ENCODE measurements at regions not wholly inside any gene's neighbourhood (a gene's known extent, or its start where the extent isn't known, plus 50 kb on each side); places are given as distances from the start of the nearest gene placed in this dataset.

- Mint-ChIP-seq H3K27ac (no peak overlapping the region), H3K36me3 (ENCODE audit: insufficient read depth) (no peaks in the 10 kb centered on the region), H3K4me3 (ENCODE audit: low read depth) (no peak overlapping the region), H3K27me3 (peaks cover 14% of the 10 kb centered on the region), H3K4me1 (ENCODE audit: low read depth) (peaks cover 5% of the 10 kb centered on the region), H3K9me3 (ENCODE audit: low read depth) (no peaks in the 10 kb centered on the region)
- no peak for TF ChIP-seq CTCF (IDR thresholded peaks at IDR 0.05; ENCODE audit: unreplicated experiment)
- DNase-seq (ENCODE audit: low spot score, unreplicated experiment), result no peak
These were observed 342.7 kb downstream of the DIRAS2 start for GRCh38 chr9:90299968-90300367.

GRCh38 chr9:90300611-90301276, 341.9 kb downstream of the DIRAS2 start:
- DNase-seq (ENCODE audit: low spot score, unreplicated experiment), result no peak
- Mint-ChIP-seq H3K4me3 (ENCODE audit: low read depth) (no peak overlapping the region), H3K27me3 (peaks cover 14% of the 10 kb centered on the region), H3K36me3 (ENCODE audit: insufficient read depth) (no peaks in the 10 kb centered on the region), H3K4me1 (ENCODE audit: low read depth) (peaks cover 5% of the 10 kb centered on the region), H3K9me3 (ENCODE audit: low read depth) (no peaks in the 10 kb centered on the region), H3K27ac (no peak overlapping the region)
- no peak for TF ChIP-seq CTCF (IDR thresholded peaks at IDR 0.05; ENCODE audit: unreplicated experiment)

DNA sequence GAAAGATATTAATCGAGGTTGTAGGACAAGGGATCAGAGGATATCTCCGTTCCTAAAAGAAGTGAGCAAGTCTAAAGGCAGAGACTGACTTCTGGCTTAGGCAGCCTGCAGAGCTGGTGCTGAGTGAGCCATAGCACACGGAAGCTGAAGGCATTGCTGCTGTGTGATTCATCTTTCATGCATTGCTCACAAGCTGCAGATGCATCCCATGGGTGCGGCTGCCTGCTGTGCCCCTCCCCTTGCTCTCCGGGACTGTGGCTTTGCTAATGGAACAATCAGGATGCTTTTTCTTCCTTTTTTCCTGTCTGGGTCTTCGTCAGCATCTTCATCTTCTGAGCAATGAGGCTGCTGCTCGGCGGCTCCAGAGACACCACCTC, 341.4 kb downstream of the DIRAS2 start:
- H3K36me3 Mint-ChIP-seq (ENCODE audit: insufficient read depth), result no peaks in the 10 kb centered on the region
- peaks cover 5% of the 10 kb centered on the region for H3K4me1 Mint-ChIP-seq (ENCODE audit: low read depth)
- no peaks in the 10 kb centered on the region for H3K9me3 Mint-ChIP-seq (ENCODE audit: low read depth)
- H3K4me3 Mint-ChIP-seq (ENCODE audit: low read depth), result no peak overlapping the region
- TF ChIP-seq CTCF (IDR thresholded peaks at IDR 0.05; ENCODE audit: unreplicated experiment), result no peak
- no peak overlapping the region for H3K27ac Mint-ChIP-seq
- peaks cover 14% of the 10 kb centered on the region for H3K27me3 Mint-ChIP-seq
- no peak for DNase-seq (ENCODE audit: low spot score, unreplicated experiment)

DNA sequence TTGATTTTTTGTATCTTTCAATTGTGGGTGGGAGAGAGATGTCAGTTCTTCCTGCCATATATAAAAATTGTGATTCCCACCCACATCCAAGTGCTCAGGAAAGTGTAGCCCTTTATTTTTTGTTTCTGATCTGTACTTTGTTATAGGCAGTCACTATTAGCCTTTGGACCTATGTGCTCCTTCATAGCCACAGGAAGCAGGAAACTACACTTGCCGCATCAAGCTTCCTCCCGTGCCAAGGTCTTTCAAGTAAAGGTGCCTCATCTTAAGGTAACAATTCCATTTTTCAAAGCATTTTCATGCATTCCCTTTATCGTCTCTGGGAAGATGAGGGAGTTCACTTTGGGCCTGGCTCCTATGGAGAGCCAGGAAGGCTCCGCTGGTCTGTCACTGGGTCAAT, 339.0 kb downstream of the DIRAS2 start:
- Mint-ChIP-seq H3K4me3 (ENCODE audit: low read depth) (no peak overlapping the region), H3K36me3 (ENCODE audit: insufficient read depth) (no peaks in the 10 kb centered on the region), H3K27me3 (peaks cover 14% of the 10 kb centered on the region), H3K27ac (no peak overlapping the region), H3K4me1 (ENCODE audit: low read depth) (peaks cover 5% of the 10 kb centered on the region), H3K9me3 (ENCODE audit: low read depth) (no peaks in the 10 kb centered on the region)
- no peak for DNase-seq (ENCODE audit: low spot score, unreplicated experiment)
- TF ChIP-seq CTCF (IDR thresholded peaks at IDR 0.05; ENCODE audit: unreplicated experiment), result no peak

GRCh38 chr9:90306158-90306557, 336.5 kb downstream of the DIRAS2 start:
- Mint-ChIP-seq H3K27ac (no peak overlapping the region), H3K36me3 (ENCODE audit: insufficient read depth) (no peaks in the 10 kb centered on the region), H3K9me3 (ENCODE audit: low read depth) (no peaks in the 10 kb centered on the region), H3K27me3 (peaks cover 14% of the 10 kb centered on the region), H3K4me1 (ENCODE audit: low read depth) (peaks cover under 1% of the 10 kb centered on the region), H3K4me3 (ENCODE audit: low read depth) (no peak overlapping the region)
- no peak for TF ChIP-seq CTCF (IDR thresholded peaks at IDR 0.05; ENCODE audit: unreplicated experiment)
- no peak for DNase-seq (ENCODE audit: low spot score, unreplicated experiment)
